GM12872 (cell line): ENCODE measurements at regions not wholly inside any gene's neighbourhood (a gene's known extent, or its start where the extent isn't known, plus 50 kb on each side); places are given as distances from the start of the nearest gene placed in this dataset.

Source experiments
- CTCF ChIP-seq: IDR thresholded peaks from 3 replicates; pipeline ENCODE4 v1.5.1; 2011; ENCODE audit warnings: low read depth, mild to moderate bottlenecking, low read length, moderate library complexity; ENCODE audit not compliant: insufficient read depth

- TF ChIP-seq CTCF: no peak
Observed at GRCh38 chr5:174664180-174664850, 60.1 kb upstream of the MSX2 start.

DNA sequence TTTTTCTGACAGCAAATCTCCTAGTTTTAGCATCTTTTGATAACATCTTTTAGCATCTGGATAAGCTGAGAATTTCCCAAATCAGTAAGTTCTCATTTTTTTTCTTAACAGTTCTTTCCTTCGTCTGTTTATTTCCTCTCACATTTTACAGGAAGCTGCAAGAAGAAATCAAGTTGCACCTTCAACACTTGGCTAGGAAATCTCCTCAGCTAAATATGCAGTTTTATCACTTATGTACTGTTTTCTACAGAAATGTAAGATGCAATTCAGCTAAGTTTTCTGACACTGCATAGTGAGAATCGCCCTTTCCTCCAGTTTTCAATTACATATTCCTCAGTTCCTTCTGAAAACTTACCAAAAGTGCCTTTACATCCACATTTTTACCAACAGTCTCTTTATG, 59.0 kb upstream of the MSX2 start:
- TF ChIP-seq CTCF: no peak

DNA sequence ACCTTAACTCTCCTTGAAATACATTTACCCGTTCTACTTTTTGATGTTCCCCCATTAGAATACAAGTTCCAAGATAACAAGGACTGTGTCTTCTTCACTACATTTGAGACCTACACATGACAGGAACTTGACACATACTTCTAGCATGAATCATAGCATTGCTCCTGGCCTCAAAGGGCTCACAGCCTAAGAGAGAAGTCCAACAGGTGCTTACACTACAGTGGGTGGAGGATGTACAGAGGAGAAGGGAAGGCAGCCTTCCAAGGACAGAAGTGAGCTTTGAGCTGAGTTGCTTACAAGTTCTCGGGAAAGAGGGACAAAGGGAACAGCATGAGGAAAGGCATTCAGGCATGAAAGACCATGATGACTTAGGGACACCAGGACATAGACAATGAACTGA, 56.9 kb upstream of the MSX2 start:
- TF ChIP-seq CTCF: no peak

- TF ChIP-seq CTCF: no peak
Observed at GRCh38 chr5:174668349-174668748, 56.0 kb upstream of the MSX2 start.
